Lower leg skin (tissue), 3 donors: ENCODE measurements at regions not wholly inside any gene's neighbourhood (a gene's known extent, or its start where the extent isn't known, plus 50 kb on each side); places are given as distances from the start of the nearest gene placed in this dataset.

ENCODE experiments used
- CTCF ChIP-seq, 3 donors: fragments of 450-650 bp; IDR thresholded peaks; one replicate each; pipeline ENCODE4 v1.5.1; 2016; ENCODE audit warnings: antibody characterized with exemption in 3 of 3, mild to moderate bottlenecking in 3 of 3, moderate library complexity in 2 of 3
- POLR2A ChIP-seq, 2 donors: fragments of 450-650 bp; IDR thresholded peaks; one replicate each; pipeline ENCODE4 v1.6.1; 2016 to 2017; ENCODE audit warnings: antibody characterized with exemption in 2 of 2, mild to moderate bottlenecking in 1 of 2, moderate library complexity in 1 of 2

GRCh38 chr15:48058371-48058770 lies 62.4 kb upstream of the SLC24A5 start:
- no peak for TF ChIP-seq CTCF (IDR thresholded peaks at IDR 0.05)
- TF ChIP-seq POLR2A (IDR thresholded peaks at IDR 0.05), result no peak
